Neuronal stem cell (in vitro differentiated cells): ENCODE measurements at regions not wholly inside any gene's neighbourhood (a gene's known extent, or its start where the extent isn't known, plus 50 kb on each side); places are given as distances from the start of the nearest gene placed in this dataset.

Source experiments
- DNase-seq: peaks from one replicate; pipeline ENCODE4 v3.0.0-alpha.2; 2013; ENCODE audit warnings: low spot score
- H2AFZ ChIP-seq: one replicate; pipeline ENCODE4 v1.6.1; 2013; ENCODE audit warnings: mild to moderate bottlenecking, low read length, inconsistent platforms
- H2AK5ac ChIP-seq: 2 replicates; pipeline ENCODE4 v1.6.1; 2013; ENCODE audit warnings: low read depth, mild to moderate bottlenecking, inconsistent platforms, low read length, moderate library complexity, mixed read lengths
- H2BK120ac ChIP-seq: 2 replicates; pipeline ENCODE4 v1.6.1; 2013; ENCODE audit warnings: low read depth, mild to moderate bottlenecking, inconsistent platforms, low read length, moderate library complexity, mixed read lengths
- H2BK12ac ChIP-seq: one replicate; pipeline ENCODE4 v1.6.1; 2013; ENCODE audit warnings: low read length, inconsistent platforms
- H2BK15ac ChIP-seq: 2 replicates; pipeline ENCODE4 v1.6.1; 2013; ENCODE audit warnings: mild to moderate bottlenecking, low read length, inconsistent platforms, mixed read lengths
- H2BK5ac ChIP-seq: one replicate; pipeline ENCODE4 v1.6.1; 2013; ENCODE audit warnings: inconsistent platforms, mild to moderate bottlenecking, low read length, moderate library complexity
- H3K14ac ChIP-seq: one replicate; pipeline ENCODE4 v1.6.1; 2013; ENCODE audit warnings: low read length, inconsistent platforms
- H3K18ac ChIP-seq: 2 replicates; pipeline ENCODE4 v1.6.1; 2013; ENCODE audit warnings: low read length, inconsistent platforms
- H3K23ac ChIP-seq: 2 replicates; pipeline ENCODE4 v1.6.1; 2013; ENCODE audit warnings: low read depth, mild to moderate bottlenecking, mixed read lengths, low read length, inconsistent platforms; ENCODE audit not compliant: poor library complexity
- H3K27ac ChIP-seq: replicated peaks from 3 replicates; pipeline ENCODE4 v1.5.1; 2013; ENCODE audit warnings: low read length, inconsistent platforms
- H3K27me3 ChIP-seq, 3 experiments: 2 replicates each; pipeline ENCODE4 v1.6.1; 2013; ENCODE audit warnings: low read length in 3 of 3, mild to moderate bottlenecking in 2 of 3, inconsistent platforms in 1 of 3, low read depth in 1 of 3, mixed read lengths in 1 of 3, moderate library complexity in 1 of 3; ENCODE audit not compliant: control insufficient read depth in 3 of 3, insufficient read depth in 3 of 3
- H3K36me3 ChIP-seq, 2 donors: replicated peaks in 1 of 2; 2 replicates each; pipeline ENCODE4 v1.6.1; 2013; ENCODE audit warnings: low read length in 2 of 2; ENCODE audit not compliant: control insufficient read depth in 2 of 2, insufficient read depth in 2 of 2
- H3K4ac ChIP-seq: 2 replicates; pipeline ENCODE4 v1.6.1; 2013; ENCODE audit warnings: inconsistent platforms, mild to moderate bottlenecking, low read length, moderate library complexity
- H3K4me1 ChIP-seq, 2 donors: 1 replicate in 1 of 2; 2 replicates in 1 of 2; pipeline ENCODE4 v1.6.1; 2013; ENCODE audit warnings: low read length in 2 of 2, low read depth in 1 of 2; ENCODE audit not compliant: control insufficient read depth in 2 of 2, insufficient read depth in 1 of 2
- H3K4me2 ChIP-seq: one replicate; pipeline ENCODE4 v1.6.1; 2013; ENCODE audit warnings: mild to moderate bottlenecking, low read length, inconsistent platforms; ENCODE audit not compliant: insufficient read depth, poor library complexity, severe bottlenecking
- H3K4me3 ChIP-seq, 2 donors: 2 replicates each; pipeline ENCODE4 v1.5.1; 2013; ENCODE audit warnings: low read length in 2 of 2, mild to moderate bottlenecking in 2 of 2, inconsistent platforms in 1 of 2, moderate library complexity in 1 of 2
- H3K79me1 ChIP-seq: one replicate; pipeline ENCODE4 v1.6.1; 2013; ENCODE audit warnings: low read depth, mild to moderate bottlenecking, inconsistent platforms, low read length, moderate library complexity
- H3K9ac ChIP-seq: one replicate; pipeline ENCODE4 v1.6.1; 2013; ENCODE audit warnings: mild to moderate bottlenecking, low read depth, low read length, inconsistent platforms; ENCODE audit not compliant: poor library complexity
- H3K9me3 ChIP-seq, 2 donors: replicated peaks in 1 of 2; 2 replicates each; pipeline versions ENCODE3 to v1.6.1; 2013; ENCODE audit warnings: low read length in 2 of 2, mild to moderate bottlenecking in 2 of 2, inconsistent platforms in 1 of 2, low read depth in 1 of 2, mixed read lengths in 1 of 2, moderate library complexity in 1 of 2; ENCODE audit not compliant: control insufficient read depth in 2 of 2, insufficient read depth in 1 of 2
- H4K8ac ChIP-seq: one replicate; pipeline ENCODE4 v1.6.1; 2013; ENCODE audit warnings: low read depth, mild to moderate bottlenecking, inconsistent platforms, low read length, moderate library complexity
- H4K91ac ChIP-seq: one replicate; pipeline ENCODE4 v1.6.1; 2013; ENCODE audit warnings: low read length, low read depth, mild to moderate bottlenecking, inconsistent platforms; ENCODE audit not compliant: poor library complexity
- WGBS, 2 donors: extraction: QIAGEN DNeasy Blood & Tissue Kit; methylation state at CpG; one replicate each; pipeline ENCODE4 v1.1.7; 2013; ENCODE audit warnings: missing lambda C conversion rate in 2 of 2, mixed read lengths in 1 of 2; ENCODE audit not compliant: insufficient read length in 2 of 2, insufficient replicate concordance in 1 of 2; ENCODE audit errors: extremely low coverage in 2 of 2; 5-methylcytosine and 5-hydroxymethylcytosine counted together

DNA sequence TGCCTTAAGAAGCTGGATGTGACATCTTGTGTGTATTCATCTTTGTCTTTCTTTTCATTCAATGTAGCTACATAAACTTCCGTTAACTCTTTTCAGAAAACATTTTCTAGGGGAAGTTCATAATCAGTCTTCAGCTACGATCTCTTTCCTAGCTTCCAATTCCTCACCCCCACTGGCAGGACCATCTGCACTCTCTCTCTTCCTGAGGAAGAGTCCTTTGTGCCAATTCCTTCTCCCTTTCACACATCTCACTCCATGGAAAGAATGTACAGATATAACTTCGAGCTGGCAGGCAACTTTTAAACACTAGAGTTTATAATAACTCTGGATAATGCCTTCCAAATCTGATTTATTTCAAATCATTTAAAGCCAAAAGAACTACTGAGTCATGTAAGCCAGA, 495.7 kb downstream of the GALC start:
- Histone ChIP-seq H4K91ac (no peak overlapping the region), H3K36me3 (no peaks in the 10 kb centered on the region), H3K9ac (no peak overlapping the region), H2BK15ac (no peak overlapping the region), H3K14ac (no peak overlapping the region), H3K4me1 (no peaks in the 10 kb centered on the region), H3K23ac (no peak overlapping the region), H2BK12ac (no peak overlapping the region), H3K18ac (no peak overlapping the region), H3K4ac (no peak overlapping the region), H3K27ac (no peak overlapping the region), H4K8ac (no peak overlapping the region), H2AK5ac (no peak overlapping the region), H3K4me2 (no peak overlapping the region), H2BK5ac (no peak overlapping the region), H3K4me3 (no peak overlapping the region), H3K9me3 (no peaks in the 10 kb centered on the region), H2BK120ac (no peak overlapping the region), H3K79me1 (no peaks in the 10 kb centered on the region), H2AFZ (no peak overlapping the region), H3K27me3 (no peaks in the 10 kb centered on the region)
- no CpG with 5 or more reads among the region's 3 CpGs for WGBS, 2 donors
- DNase-seq: no peak

DNA sequence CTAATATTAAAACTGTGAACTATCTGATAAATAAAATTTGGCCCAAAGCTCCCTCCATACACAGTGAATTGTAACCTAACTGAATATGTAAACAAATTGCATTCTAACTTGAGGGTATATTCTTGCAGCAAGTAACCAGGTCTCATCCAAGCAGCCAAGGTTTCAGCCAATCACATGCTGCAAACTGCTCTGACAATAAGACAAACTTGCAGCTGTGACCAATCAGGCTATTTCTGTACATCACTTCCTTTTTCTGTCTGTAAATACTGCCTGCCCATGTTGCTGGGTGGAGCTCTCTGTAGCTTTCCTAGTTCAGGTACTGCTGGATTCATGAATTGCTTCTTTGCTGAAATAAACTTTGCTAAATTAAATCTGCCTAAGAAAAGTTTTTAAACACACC, 499.0 kb downstream of the GALC start:
- no peak overlapping the region for H3K4ac ChIP-seq
- no peak overlapping the region for H4K91ac ChIP-seq
- H2AK5ac ChIP-seq: no peak overlapping the region
- no peaks in the 10 kb centered on the region for H3K79me1 ChIP-seq
- no peak for DNase-seq
- H3K36me3 ChIP-seq: no peaks in the 10 kb centered on the region
- no peaks in the 10 kb centered on the region for H3K27me3 ChIP-seq
- H3K18ac ChIP-seq: no peak overlapping the region
- no peak overlapping the region for H2BK5ac ChIP-seq
- no peak overlapping the region for H3K27ac ChIP-seq
- no peak overlapping the region for H4K8ac ChIP-seq
- H3K23ac ChIP-seq: no peak overlapping the region
- no peak overlapping the region for H2BK12ac ChIP-seq
- H2BK120ac ChIP-seq: no peak overlapping the region
- no peak overlapping the region for H3K4me3 ChIP-seq
- H2BK15ac ChIP-seq: no peak overlapping the region
- no peak overlapping the region for H2AFZ ChIP-seq
- H3K9ac ChIP-seq: no peak overlapping the region
- H3K4me1 ChIP-seq: no peaks in the 10 kb centered on the region
- no peak overlapping the region for H3K14ac ChIP-seq
- no peaks in the 10 kb centered on the region for H3K9me3 ChIP-seq
- H3K4me2 ChIP-seq: no peak overlapping the region

- H3K27ac ChIP-seq: no peak overlapping the region
- no peaks in the 10 kb centered on the region for H3K36me3 ChIP-seq
- no peak overlapping the region for H4K91ac ChIP-seq
- no peak overlapping the region for H3K4ac ChIP-seq
- no peak overlapping the region for H2BK12ac ChIP-seq
- H3K23ac ChIP-seq: no peak overlapping the region
- no peaks in the 10 kb centered on the region for H3K27me3 ChIP-seq
- H3K9me3 ChIP-seq: no peaks in the 10 kb centered on the region
- no peak overlapping the region for H3K4me2 ChIP-seq
- WGBS, 2 donors: no CpG with 5 or more reads among the region's 2 CpGs
- no peak overlapping the region for H2AFZ ChIP-seq
- no peaks in the 10 kb centered on the region for H3K79me1 ChIP-seq
- DNase-seq: no peak
- H2BK15ac ChIP-seq: no peak overlapping the region
- no peak overlapping the region for H2BK5ac ChIP-seq
- H2AK5ac ChIP-seq: no peak overlapping the region
- no peak overlapping the region for H3K14ac ChIP-seq
- no peaks in the 10 kb centered on the region for H3K4me1 ChIP-seq
- no peak overlapping the region for H3K18ac ChIP-seq
- no peak overlapping the region for H2BK120ac ChIP-seq
- H4K8ac ChIP-seq: no peak overlapping the region
- no peak overlapping the region for H3K9ac ChIP-seq
- H3K4me3 ChIP-seq: no peak overlapping the region
Observed at GRCh38 chr14:87492561-87492960, 500.4 kb downstream of the GALC start.

- H2BK15ac ChIP-seq: no peak overlapping the region
- no peak overlapping the region for H3K4me2 ChIP-seq
- H2AFZ ChIP-seq: no peak overlapping the region
- no peak overlapping the region for H2AK5ac ChIP-seq
- no peak overlapping the region for H2BK5ac ChIP-seq
- no peak overlapping the region for H3K9ac ChIP-seq
- H3K79me1 ChIP-seq: no peaks in the 10 kb centered on the region
- no peak overlapping the region for H2BK12ac ChIP-seq
- DNase-seq: no peak
- H3K27ac ChIP-seq: no peak overlapping the region
- H3K23ac ChIP-seq: no peak overlapping the region
- no peaks in the 10 kb centered on the region for H3K4me1 ChIP-seq
- H3K9me3 ChIP-seq: no peaks in the 10 kb centered on the region
- no peak overlapping the region for H3K4ac ChIP-seq
- H3K4me3 ChIP-seq: no peak overlapping the region
- no peak overlapping the region for H3K14ac ChIP-seq
- no peak overlapping the region for H4K91ac ChIP-seq
- no peak overlapping the region for H2BK120ac ChIP-seq
- no peaks in the 10 kb centered on the region for H3K27me3 ChIP-seq
- H4K8ac ChIP-seq: no peak overlapping the region
- no CpG with 5 or more reads among the region's 2 CpGs for WGBS, 2 donors
- no peaks in the 10 kb centered on the region for H3K36me3 ChIP-seq
- no peak overlapping the region for H3K18ac ChIP-seq
Observed at GRCh38 chr14:87491816-87492215, 501.2 kb downstream of the GALC start.
